ENCODE measurements at regions not wholly inside any gene's neighbourhood (a gene's known extent, or its start where the extent isn't known, plus 50 kb on each side); places are given as distances from the start of the nearest gene placed in this dataset.

DNA sequence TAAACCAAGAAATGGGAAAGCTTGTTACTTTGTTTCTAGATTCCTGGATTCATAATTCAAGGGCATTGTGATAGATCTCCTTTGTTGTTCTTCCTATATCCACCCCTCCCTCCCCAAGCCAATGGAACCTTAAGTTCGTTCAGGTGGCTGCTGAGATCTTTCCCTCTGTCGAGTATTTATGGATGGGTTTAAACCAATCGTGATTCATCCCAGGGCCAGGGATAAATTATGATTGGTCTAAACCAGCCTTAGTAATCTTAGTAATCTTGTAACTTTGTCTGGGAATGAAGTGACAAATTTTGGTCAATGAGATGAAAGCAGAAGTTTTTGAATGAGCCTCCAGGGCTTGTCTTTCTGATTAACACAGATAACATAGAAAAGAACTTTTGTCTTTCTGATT is 56.1 kb upstream of the PCED1B start:
- Histone ChIP-seq H3K4me1 (ENCODE audit: control insufficient read depth in 1 of 2, insufficient read depth in 1 of 2, low read depth in 1 of 2, low read length in 1 of 2) (no peaks in the 10 kb centered on the region), H3K4me3 (ENCODE audit: low read depth in 1 of 2, low read length in 1 of 2) (no peak overlapping the region), H3K27me3 (no peaks in the 10 kb centered on the region), H3K9me3 (no peaks in the 10 kb centered on the region), H3K36me3 (no peaks in the 10 kb centered on the region), H3K27ac (no peak overlapping the region)
- TF ChIP-seq, protein P1, sequence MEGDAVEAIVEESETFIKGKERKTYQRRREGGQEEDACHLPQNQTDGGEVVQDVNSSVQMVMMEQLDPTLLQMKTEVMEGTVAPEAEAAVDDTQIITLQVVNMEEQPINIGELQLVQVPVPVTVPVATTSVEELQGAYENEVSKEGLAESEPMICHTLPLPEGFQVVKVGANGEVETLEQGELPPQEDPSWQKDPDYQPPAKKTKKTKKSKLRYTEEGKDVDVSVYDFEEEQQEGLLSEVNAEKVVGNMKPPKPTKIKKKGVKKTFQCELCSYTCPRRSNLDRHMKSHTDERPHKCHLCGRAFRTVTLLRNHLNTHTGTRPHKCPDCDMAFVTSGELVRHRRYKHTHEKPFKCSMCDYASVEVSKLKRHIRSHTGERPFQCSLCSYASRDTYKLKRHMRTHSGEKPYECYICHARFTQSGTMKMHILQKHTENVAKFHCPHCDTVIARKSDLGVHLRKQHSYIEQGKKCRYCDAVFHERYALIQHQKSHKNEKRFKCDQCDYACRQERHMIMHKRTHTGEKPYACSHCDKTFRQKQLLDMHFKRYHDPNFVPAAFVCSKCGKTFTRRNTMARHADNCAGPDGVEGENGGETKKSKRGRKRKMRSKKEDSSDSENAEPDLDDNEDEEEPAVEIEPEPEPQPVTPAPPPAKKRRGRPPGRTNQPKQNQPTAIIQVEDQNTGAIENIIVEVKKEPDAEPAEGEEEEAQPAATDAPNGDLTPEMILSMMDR (IDR thresholded peaks at IDR 0.05), result no peak

DNA sequence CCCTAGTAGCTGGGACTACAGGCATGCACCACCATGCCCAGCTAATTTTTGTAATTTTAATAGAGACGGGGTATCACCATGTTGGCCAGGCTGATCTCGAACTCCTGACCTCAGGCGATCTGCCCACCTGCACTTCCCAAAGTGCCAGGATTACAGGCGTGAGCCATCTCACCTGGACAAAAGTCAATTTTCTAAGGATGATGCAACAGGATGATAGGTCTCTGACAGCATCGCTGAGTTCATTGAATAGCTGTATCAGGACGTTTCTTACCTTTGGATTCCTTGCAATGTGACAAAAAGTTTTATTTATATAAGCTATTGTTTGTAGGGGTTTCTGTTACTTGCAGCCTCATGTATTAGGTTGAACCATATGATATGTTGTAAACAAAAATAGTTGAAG is 55.5 kb upstream of the PCED1B start:
- Histone ChIP-seq H3K4me3 (ENCODE audit: low read depth in 1 of 2, low read length in 1 of 2) (no peak overlapping the region), H3K9me3 (no peaks in the 10 kb centered on the region), H3K36me3 (no peaks in the 10 kb centered on the region), H3K27ac (no peak overlapping the region), H3K4me1 (ENCODE audit: control insufficient read depth in 1 of 2, insufficient read depth in 1 of 2, low read depth in 1 of 2, low read length in 1 of 2) (no peaks in the 10 kb centered on the region), H3K27me3 (no peaks in the 10 kb centered on the region)
- TF ChIP-seq, protein P1 (IDR thresholded peaks at IDR 0.05), result no peak

DNA sequence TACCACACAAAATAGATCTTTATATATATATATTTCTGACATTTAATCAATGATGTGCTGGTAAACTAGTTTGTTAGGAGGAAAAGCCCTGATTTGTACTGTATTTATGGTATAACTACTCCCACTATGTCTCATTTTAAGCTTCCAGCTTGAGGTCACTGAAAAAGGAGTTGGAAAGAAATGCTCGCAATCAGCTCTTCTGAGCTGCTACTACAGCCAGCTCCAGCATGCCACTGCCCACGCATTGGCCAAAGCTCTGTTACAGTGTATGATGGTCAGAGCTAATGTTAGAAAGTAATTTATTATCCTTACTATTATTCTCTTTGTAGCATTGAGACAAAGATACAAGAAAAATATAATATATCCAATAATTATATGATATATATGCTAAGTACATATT is 55.0 kb upstream of the PCED1B start:
- Histone ChIP-seq H3K27ac (no peak overlapping the region), H3K4me1 (ENCODE audit: control insufficient read depth in 1 of 2, insufficient read depth in 1 of 2, low read depth in 1 of 2, low read length in 1 of 2) (no peaks in the 10 kb centered on the region), H3K27me3 (no peaks in the 10 kb centered on the region), H3K36me3 (no peaks in the 10 kb centered on the region), H3K9me3 (no peaks in the 10 kb centered on the region), H3K4me3 (ENCODE audit: low read depth in 1 of 2, low read length in 1 of 2) (no peak overlapping the region)
- TF ChIP-seq, protein P1 (IDR thresholded peaks at IDR 0.05), result no peak

DNA sequence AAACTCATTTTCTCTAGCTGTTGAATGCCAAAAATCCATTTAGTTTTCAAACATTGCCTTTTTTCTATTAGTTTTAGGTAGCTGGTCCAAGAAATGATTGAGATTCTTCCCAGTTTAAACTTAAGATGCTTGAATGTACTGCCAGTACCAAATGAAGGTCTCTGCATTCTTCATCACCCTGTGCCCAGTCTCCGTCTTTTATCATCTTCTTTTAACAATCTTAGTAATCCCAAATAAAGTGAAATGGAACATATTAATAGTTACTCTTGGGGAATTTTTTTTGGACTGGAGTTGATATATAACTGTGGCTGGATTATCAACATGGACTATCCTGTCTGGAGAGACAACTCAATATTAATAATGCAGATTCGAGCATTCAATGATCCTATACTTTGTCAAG is 54.1 kb upstream of the PCED1B start:
- Histone ChIP-seq H3K4me1 (ENCODE audit: control insufficient read depth in 1 of 2, insufficient read depth in 1 of 2, low read depth in 1 of 2, low read length in 1 of 2) (no peaks in the 10 kb centered on the region), H3K27ac (no peak overlapping the region), H3K4me3 (ENCODE audit: low read depth in 1 of 2, low read length in 1 of 2) (no peak overlapping the region), H3K9me3 (no peaks in the 10 kb centered on the region), H3K36me3 (no peaks in the 10 kb centered on the region), H3K27me3 (no peaks in the 10 kb centered on the region)
- TF ChIP-seq, protein P1 (IDR thresholded peaks at IDR 0.05), result no peak

DNA sequence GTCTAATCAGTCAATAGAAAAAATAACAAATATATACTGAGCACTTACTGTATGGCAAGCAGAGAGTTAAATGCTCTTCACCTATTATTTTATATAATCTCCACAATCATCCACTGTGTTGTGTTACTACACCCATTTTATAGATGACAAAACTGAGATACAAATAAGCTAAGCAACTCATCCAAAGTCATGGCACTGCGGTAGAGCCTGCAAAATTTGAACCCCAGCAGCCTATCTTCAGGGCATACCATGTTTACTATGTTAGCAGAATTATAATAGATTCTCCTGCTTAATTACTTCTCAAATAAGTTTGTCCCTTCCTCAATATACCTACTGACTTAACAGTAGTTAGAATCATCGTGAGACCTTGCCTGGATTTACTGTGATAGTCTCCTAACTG is 53.6 kb upstream of the PCED1B start:
- Histone ChIP-seq H3K27ac (no peak overlapping the region), H3K4me3 (ENCODE audit: low read depth in 1 of 2, low read length in 1 of 2) (no peak overlapping the region), H3K9me3 (no peaks in the 10 kb centered on the region), H3K36me3 (no peaks in the 10 kb centered on the region), H3K4me1 (ENCODE audit: control insufficient read depth in 1 of 2, insufficient read depth in 1 of 2, low read depth in 1 of 2, low read length in 1 of 2) (no peaks in the 10 kb centered on the region), H3K27me3 (no peaks in the 10 kb centered on the region)
- TF ChIP-seq, protein P1 (IDR thresholded peaks at IDR 0.05), result no peak

DNA sequence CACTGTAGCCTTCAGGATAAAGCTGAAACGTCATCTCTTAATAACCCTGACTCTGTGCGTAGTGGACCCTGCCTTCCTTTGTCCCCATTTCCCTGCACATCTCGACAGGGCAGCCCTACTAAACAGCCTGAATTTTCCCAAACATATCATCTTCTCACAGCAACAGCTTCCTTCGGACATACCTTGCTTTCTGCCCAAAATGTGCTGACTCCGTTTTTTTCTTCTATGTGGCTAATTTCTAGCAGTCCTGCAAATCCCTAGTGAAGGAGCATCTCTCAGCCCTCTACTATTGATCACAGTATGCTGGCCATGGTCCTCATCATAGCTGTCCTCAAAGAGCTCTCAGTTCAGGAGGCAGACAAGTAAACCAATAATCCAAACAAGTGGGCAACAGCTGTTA is 53.1 kb upstream of the PCED1B start:
- Histone ChIP-seq H3K27ac (no peak overlapping the region), H3K27me3 (no peaks in the 10 kb centered on the region), H3K4me3 (ENCODE audit: low read depth in 1 of 2, low read length in 1 of 2) (no peak overlapping the region), H3K9me3 (no peaks in the 10 kb centered on the region), H3K4me1 (ENCODE audit: control insufficient read depth in 1 of 2, insufficient read depth in 1 of 2, low read depth in 1 of 2, low read length in 1 of 2) (no peaks in the 10 kb centered on the region), H3K36me3 (no peaks in the 10 kb centered on the region)
- TF ChIP-seq, protein P1 (IDR thresholded peaks at IDR 0.05), result no peak
